WTC11 (cell line): ENCODE measurements at regions not wholly inside any gene's neighbourhood (a gene's known extent, or its start where the extent isn't known, plus 50 kb on each side); places are given as distances from the start of the nearest gene placed in this dataset.

ENCODE experiments used
- ATAC-seq: fragments of 200-7000 bp; cut with Tn5 transposase; 2 replicates; pipeline ENCODE4 v1.10.0; 2021; ENCODE audit warnings: mild to moderate bottlenecking, moderate library complexity
- CTCF ChIA-PET: fragments of 300-600 bp; sonication (Branson Sonifier 250); formaldehyde crosslinking; loops from one replicate; lab custom pipeline; 2021; ENCODE audit warnings: antibody characterized with exemption; lab: Charles Lee
- POLR2A ChIA-PET: fragments of 350-600 bp; sonication (Branson Sonifier 250); formaldehyde crosslinking; loops from one replicate; lab custom pipeline; 2021; ENCODE audit warnings: antibody characterized with exemption; lab: Charles Lee
- DNase-seq: peaks from one replicate; pipeline ENCODE4 v3.0.0; 2021; ENCODE audit warnings: low spot score
- H3K27ac Mint-ChIP-seq: 2 replicates; pipeline ENCODE4 v1.8.0; 2021; ENCODE audit warnings: mixed read lengths
- H3K27me3 Mint-ChIP-seq: 2 replicates; pipeline ENCODE4 v1.8.0; 2021; ENCODE audit warnings: low read depth, mild to moderate bottlenecking, moderate library complexity, mixed read lengths
- H3K36me3 Mint-ChIP-seq: 2 replicates; pipeline ENCODE4 v1.8.0; 2021; ENCODE audit warnings: mixed read lengths
- H3K4me1 Mint-ChIP-seq: 2 replicates; pipeline ENCODE4 v1.8.0; 2022; ENCODE audit warnings: mixed read lengths
- H3K4me3 Mint-ChIP-seq: 2 replicates; pipeline ENCODE4 v1.8.0; 2021; ENCODE audit warnings: mild to moderate bottlenecking, moderate library complexity, mixed read lengths
- H3K9me3 Mint-ChIP-seq: 2 replicates; pipeline ENCODE4 v1.8.0; 2021; ENCODE audit warnings: mixed read lengths
- AFF4 ChIP-seq: sonication (generic); formaldehyde crosslinking; IDR thresholded peaks from 2 replicates; pipeline ENCODE4 v1.8.1; 2023; ENCODE audit warnings: mild to moderate bottlenecking, missing genetic modification reagents, borderline replicate concordance
- CREM ChIP-seq: sonication (generic); formaldehyde crosslinking; IDR thresholded peaks from 2 replicates; pipeline ENCODE4 v1.8.1; 2022; ENCODE audit warnings: mild to moderate bottlenecking, missing genetic modification reagents, moderate library complexity
- ELF4 ChIP-seq: sonication (generic); formaldehyde crosslinking; IDR thresholded peaks from 2 replicates; pipeline ENCODE4 v1.8.1; 2022; ENCODE audit warnings: low read depth, mild to moderate bottlenecking, moderate library complexity, missing genetic modification reagents
- IRF2 ChIP-seq: sonication (generic); formaldehyde crosslinking; IDR thresholded peaks from 2 replicates; pipeline ENCODE4 v1.8.0; 2022; ENCODE audit warnings: low read depth, missing genetic modification reagents, borderline replicate concordance
- MYBL2 ChIP-seq: sonication (generic); formaldehyde crosslinking; IDR thresholded peaks from 2 replicates; pipeline ENCODE4 v1.8.1; 2023; ENCODE audit warnings: mild to moderate bottlenecking, moderate library complexity, missing genetic modification reagents
- NFATC4 ChIP-seq: fragments of 250-450 bp; sonication (Bioruptor Pico); IDR thresholded peaks from 2 replicates; pipeline ENCODE4 v1.9.0; 2021; ENCODE audit warnings: mild to moderate bottlenecking
- NR2C2 ChIP-seq: sonication (generic); formaldehyde crosslinking; IDR thresholded peaks from 2 replicates; pipeline ENCODE4 v1.8.0; 2022; ENCODE audit warnings: mild to moderate bottlenecking, missing genetic modification reagents
- TCF7 ChIP-seq: sonication (generic); formaldehyde crosslinking; IDR thresholded peaks from 2 replicates; pipeline ENCODE4 v1.8.0; 2022; ENCODE audit warnings: mild to moderate bottlenecking, low read depth, missing genetic modification reagents, moderate library complexity
- ZNF416 ChIP-seq: fragments of 250-450 bp; sonication (Bioruptor Pico); IDR thresholded peaks from 2 replicates; pipeline ENCODE4 v1.9.0; 2021; ENCODE audit warnings: mild to moderate bottlenecking, inconsistent platforms
- TF ChIP-seq, protein P1 (sequence below): fragments of 250-450 bp; sonication (Bioruptor Pico); IDR thresholded peaks from 2 replicates; pipeline ENCODE4 v1.9.0; 2021; ENCODE audit warnings: mild to moderate bottlenecking
- TF ChIP-seq, protein P2 (sequence below): sonication (generic); formaldehyde crosslinking; conservative IDR thresholded peaks from 2 replicates; pipeline ENCODE4 v1.8.1; 2023; ENCODE audit warnings: mild to moderate bottlenecking, low read depth, missing genetic modification reagents, moderate library complexity
- TF ChIP-seq, protein P3 (sequence below): sonication (generic); formaldehyde crosslinking; IDR thresholded peaks from 2 replicates; pipeline ENCODE4 v1.8.1; 2022; ENCODE audit warnings: low read depth, mild to moderate bottlenecking, moderate library complexity, missing genetic modification reagents, borderline replicate concordance
- TF ChIP-seq, protein P4 (sequence below): sonication (generic); formaldehyde crosslinking; IDR thresholded peaks from 2 replicates; pipeline ENCODE4 v1.8.1; 2023; ENCODE audit warnings: mild to moderate bottlenecking, missing genetic modification reagents
- TF ChIP-seq, protein P5 (sequence below): fragments of 250-450 bp; sonication (Bioruptor Pico); IDR thresholded peaks from 2 replicates; pipeline ENCODE4 v2.1.2; 2022; ENCODE audit warnings: mild to moderate bottlenecking, moderate library complexity
- TF ChIP-seq, protein P6 (sequence below): fragments of 250-450 bp; sonication (Bioruptor Pico); IDR thresholded peaks from 2 replicates; pipeline ENCODE4 v1.9.0; 2021; ENCODE audit warnings: mild to moderate bottlenecking, borderline replicate concordance

GRCh38 chrX:80246271-80246670, 174.0 kb upstream of the TENT5D start:
- TF ChIP-seq, protein P1, sequence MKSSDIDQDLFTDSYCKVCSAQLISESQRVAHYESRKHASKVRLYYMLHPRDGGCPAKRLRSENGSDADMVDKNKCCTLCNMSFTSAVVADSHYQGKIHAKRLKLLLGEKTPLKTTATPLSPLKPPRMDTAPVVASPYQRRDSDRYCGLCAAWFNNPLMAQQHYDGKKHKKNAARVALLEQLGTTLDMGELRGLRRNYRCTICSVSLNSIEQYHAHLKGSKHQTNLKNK (CRISPR knock-in tag), result no peak
- no peak for TF ChIP-seq TCF7
- TF ChIP-seq ELF4 (CRISPR knock-in tag), result no peak
- no peak for TF ChIP-seq CREM (CRISPR knock-in tag)

DNA sequence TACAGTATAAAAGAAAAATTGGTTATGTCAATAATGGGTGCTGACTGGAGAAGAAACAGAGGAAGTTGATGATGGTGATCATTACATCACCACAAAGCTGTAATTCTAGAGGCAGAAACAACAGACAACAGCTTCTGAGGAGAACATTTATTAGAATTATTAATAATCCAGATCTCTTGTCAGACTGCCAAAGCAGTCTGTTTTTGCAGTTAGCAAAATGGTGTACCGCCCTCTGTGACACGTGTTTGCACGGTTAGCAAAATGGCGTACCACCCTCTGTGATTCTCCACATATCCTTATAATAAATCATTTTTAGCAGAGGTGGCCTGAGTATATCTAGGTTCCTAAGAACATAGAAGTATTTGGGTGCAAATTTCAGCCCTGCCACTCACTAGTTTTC, 154.0 kb upstream of the TENT5D start:
- POLR2A ChIA-PET, result no interaction called here

More at GRCh38 chrX:80246271-80246670, 174.0 kb upstream of the TENT5D start:
- DNase-seq, result no peak
- H3K36me3 Mint-ChIP-seq, result peaks cover 11% of the 10 kb centered on the region
- H3K9me3 Mint-ChIP-seq, result peaks cover 4% of the 10 kb centered on the region
- ATAC-seq, result no peak; the same call in 1 of the 2 replicates
- no peak overlapping the region for H3K27ac Mint-ChIP-seq
- ChIA-PET POLR2A (no interaction called here), CTCF (interaction anchor here (1.2 kb wide), 1 partner anchor 36 kb away, joined by 3 read pairs; no protein-coding TSS in a partner anchor)
- H3K27me3 Mint-ChIP-seq, result no peaks in the 10 kb centered on the region
- no peak overlapping the region for H3K4me3 Mint-ChIP-seq
- peaks cover 9% of the 10 kb centered on the region; the same call in 1 of the 2 replicates for H3K4me1 Mint-ChIP-seq

More for the DNA sequence above, 154.0 kb upstream of the TENT5D start:
- Mint-ChIP-seq H3K36me3 (no peaks in the 10 kb centered on the region), H3K27me3 (no peaks in the 10 kb centered on the region), H3K9me3 (no peaks in the 10 kb centered on the region), H3K27ac (no peak overlapping the region), H3K4me3 (no peak overlapping the region), H3K4me1 (peaks cover 3% of the 10 kb centered on the region; the same call in 1 of the 2 replicates)
- CTCF ChIA-PET, result no interaction called here
- TF ChIP-seq, protein P1 (CRISPR knock-in tag), result no peak
- TF ChIP-seq, protein P2, sequence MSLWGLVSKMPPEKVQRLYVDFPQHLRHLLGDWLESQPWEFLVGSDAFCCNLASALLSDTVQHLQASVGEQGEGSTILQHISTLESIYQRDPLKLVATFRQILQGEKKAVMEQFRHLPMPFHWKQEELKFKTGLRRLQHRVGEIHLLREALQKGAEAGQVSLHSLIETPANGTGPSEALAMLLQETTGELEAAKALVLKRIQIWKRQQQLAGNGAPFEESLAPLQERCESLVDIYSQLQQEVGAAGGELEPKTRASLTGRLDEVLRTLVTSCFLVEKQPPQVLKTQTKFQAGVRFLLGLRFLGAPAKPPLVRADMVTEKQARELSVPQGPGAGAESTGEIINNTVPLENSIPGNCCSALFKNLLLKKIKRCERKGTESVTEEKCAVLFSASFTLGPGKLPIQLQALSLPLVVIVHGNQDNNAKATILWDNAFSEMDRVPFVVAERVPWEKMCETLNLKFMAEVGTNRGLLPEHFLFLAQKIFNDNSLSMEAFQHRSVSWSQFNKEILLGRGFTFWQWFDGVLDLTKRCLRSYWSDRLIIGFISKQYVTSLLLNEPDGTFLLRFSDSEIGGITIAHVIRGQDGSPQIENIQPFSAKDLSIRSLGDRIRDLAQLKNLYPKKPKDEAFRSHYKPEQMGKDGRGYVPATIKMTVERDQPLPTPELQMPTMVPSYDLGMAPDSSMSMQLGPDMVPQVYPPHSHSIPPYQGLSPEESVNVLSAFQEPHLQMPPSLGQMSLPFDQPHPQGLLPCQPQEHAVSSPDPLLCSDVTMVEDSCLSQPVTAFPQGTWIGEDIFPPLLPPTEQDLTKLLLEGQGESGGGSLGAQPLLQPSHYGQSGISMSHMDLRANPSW (CRISPR knock-in tag), result no peak
- TF ChIP-seq, protein P3, sequence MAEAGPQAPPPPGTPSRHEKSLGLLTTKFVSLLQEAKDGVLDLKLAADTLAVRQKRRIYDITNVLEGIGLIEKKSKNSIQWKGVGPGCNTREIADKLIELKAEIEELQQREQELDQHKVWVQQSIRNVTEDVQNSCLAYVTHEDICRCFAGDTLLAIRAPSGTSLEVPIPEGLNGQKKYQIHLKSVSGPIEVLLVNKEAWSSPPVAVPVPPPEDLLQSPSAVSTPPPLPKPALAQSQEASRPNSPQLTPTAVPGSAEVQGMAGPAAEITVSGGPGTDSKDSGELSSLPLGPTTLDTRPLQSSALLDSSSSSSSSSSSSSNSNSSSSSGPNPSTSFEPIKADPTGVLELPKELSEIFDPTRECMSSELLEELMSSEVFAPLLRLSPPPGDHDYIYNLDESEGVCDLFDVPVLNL (CRISPR knock-in tag), result no peak
- TF ChIP-seq, protein P4, sequence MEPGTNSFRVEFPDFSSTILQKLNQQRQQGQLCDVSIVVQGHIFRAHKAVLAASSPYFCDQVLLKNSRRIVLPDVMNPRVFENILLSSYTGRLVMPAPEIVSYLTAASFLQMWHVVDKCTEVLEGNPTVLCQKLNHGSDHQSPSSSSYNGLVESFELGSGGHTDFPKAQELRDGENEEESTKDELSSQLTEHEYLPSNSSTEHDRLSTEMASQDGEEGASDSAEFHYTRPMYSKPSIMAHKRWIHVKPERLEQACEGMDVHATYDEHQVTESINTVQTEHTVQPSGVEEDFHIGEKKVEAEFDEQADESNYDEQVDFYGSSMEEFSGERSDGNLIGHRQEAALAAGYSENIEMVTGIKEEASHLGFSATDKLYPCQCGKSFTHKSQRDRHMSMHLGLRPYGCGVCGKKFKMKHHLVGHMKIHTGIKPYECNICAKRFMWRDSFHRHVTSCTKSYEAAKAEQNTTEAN (CRISPR knock-in tag), result no peak
- no peak for TF ChIP-seq ZNF416 (CRISPR knock-in tag)
- TF ChIP-seq AFF4 (CRISPR knock-in tag), result no peak
- no peak for TF ChIP-seq MYBL2 (CRISPR knock-in tag)
- TF ChIP-seq, protein P5, sequence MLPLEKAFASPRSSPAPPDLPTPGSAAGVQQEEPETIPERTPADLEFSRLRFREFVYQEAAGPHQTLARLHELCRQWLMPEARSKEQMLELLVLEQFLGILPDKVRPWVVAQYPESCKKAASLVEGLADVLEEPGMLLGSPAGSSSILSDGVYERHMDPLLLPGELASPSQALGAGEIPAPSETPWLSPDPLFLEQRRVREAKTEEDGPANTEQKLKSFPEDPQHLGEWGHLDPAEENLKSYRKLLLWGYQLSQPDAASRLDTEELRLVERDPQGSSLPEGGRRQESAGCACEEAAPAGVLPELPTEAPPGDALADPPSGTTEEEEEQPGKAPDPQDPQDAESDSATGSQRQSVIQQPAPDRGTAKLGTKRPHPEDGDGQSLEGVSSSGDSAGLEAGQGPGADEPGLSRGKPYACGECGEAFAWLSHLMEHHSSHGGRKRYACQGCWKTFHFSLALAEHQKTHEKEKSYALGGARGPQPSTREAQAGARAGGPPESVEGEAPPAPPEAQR, result no peak
- TF ChIP-seq, protein P6, sequence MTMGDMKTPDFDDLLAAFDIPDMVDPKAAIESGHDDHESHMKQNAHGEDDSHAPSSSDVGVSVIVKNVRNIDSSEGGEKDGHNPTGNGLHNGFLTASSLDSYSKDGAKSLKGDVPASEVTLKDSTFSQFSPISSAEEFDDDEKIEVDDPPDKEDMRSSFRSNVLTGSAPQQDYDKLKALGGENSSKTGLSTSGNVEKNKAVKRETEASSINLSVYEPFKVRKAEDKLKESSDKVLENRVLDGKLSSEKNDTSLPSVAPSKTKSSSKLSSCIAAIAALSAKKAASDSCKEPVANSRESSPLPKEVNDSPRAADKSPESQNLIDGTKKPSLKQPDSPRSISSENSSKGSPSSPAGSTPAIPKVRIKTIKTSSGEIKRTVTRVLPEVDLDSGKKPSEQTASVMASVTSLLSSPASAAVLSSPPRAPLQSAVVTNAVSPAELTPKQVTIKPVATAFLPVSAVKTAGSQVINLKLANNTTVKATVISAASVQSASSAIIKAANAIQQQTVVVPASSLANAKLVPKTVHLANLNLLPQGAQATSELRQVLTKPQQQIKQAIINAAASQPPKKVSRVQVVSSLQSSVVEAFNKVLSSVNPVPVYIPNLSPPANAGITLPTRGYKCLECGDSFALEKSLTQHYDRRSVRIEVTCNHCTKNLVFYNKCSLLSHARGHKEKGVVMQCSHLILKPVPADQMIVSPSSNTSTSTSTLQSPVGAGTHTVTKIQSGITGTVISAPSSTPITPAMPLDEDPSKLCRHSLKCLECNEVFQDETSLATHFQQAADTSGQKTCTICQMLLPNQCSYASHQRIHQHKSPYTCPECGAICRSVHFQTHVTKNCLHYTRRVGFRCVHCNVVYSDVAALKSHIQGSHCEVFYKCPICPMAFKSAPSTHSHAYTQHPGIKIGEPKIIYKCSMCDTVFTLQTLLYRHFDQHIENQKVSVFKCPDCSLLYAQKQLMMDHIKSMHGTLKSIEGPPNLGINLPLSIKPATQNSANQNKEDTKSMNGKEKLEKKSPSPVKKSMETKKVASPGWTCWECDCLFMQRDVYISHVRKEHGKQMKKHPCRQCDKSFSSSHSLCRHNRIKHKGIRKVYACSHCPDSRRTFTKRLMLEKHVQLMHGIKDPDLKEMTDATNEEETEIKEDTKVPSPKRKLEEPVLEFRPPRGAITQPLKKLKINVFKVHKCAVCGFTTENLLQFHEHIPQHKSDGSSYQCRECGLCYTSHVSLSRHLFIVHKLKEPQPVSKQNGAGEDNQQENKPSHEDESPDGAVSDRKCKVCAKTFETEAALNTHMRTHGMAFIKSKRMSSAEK (CRISPR knock-in tag), result no peak
- TF ChIP-seq NFATC4 (CRISPR knock-in tag), result no peak
- TF ChIP-seq NR2C2 (CRISPR knock-in tag), result no peak
- no peak for TF ChIP-seq IRF2 (CRISPR knock-in tag)
- no peak for DNase-seq
- ATAC-seq, result no peak
